ENCODE measurements at regions not wholly inside any gene's neighbourhood (a gene's known extent, or its start where the extent isn't known, plus 50 kb on each side); places are given as distances from the start of the nearest gene placed in this dataset.

GRCh38 chr2:22832196-22832595, 552.8 kb upstream of the KLHL29 start:
- DNase-seq (ENCODE audit: low read depth) = no peak

- DNase-seq (ENCODE audit: low read depth) = no peak
Observed at GRCh38 chr2:22838461-22838860, 546.5 kb upstream of the KLHL29 start.

- DNase-seq (ENCODE audit: low read depth) = no peak
Observed at GRCh38 chr2:22842205-22842869, 542.6 kb upstream of the KLHL29 start.

GRCh38 chr2:22843919-22844537, 541.0 kb upstream of the KLHL29 start:
- DNase-seq (ENCODE audit: low read depth) = no peak

GRCh38 chr2:22850310-22850709, 534.7 kb upstream of the KLHL29 start:
- no peak for DNase-seq (ENCODE audit: low read depth)

DNA sequence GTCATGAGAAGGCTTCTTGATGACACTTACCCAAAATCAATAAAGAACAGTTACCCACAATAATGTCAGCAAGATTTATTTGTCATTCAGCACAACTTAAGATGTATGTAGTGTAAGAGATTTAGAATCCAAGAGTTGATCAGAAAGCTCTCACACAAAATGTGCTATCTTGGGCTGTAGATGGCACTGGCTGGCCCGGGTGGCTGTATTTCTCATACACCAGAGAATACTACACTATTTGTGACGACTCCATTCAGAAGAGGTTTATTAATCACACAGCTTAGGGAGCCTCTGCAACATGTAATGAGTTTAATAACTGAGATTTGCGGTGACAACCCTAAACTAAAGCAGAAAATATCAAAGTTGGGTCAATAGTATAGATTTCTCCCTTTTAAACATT, 530.4 kb upstream of the KLHL29 start:
- DNase-seq (ENCODE audit: low read depth) = no peak

GRCh38 chr2:22855081-22855480, 529.9 kb upstream of the KLHL29 start:
- DNase-seq (ENCODE audit: low read depth) = no peak

GRCh38 chr2:22855761-22856184, 529.2 kb upstream of the KLHL29 start:
- DNase-seq (ENCODE audit: low read depth) = no peak

GRCh38 chr2:22867973-22868372, 517.0 kb upstream of the KLHL29 start:
- no peak for DNase-seq (ENCODE audit: low read depth)

GRCh38 chr2:22878121-22878520, 506.9 kb upstream of the KLHL29 start:
- no peak for DNase-seq (ENCODE audit: low read depth)

GRCh38 chr2:22879009-22879863, 505.7 kb upstream of the KLHL29 start:
- no peak for DNase-seq (ENCODE audit: low read depth)

GRCh38 chr2:22880161-22880560, 504.8 kb upstream of the KLHL29 start:
- no peak for DNase-seq (ENCODE audit: low read depth)

- no peak for DNase-seq (ENCODE audit: low read depth)
Observed at GRCh38 chr2:22882011-22882410, 503.0 kb upstream of the KLHL29 start.

GRCh38 chr2:22882643-22883042, 502.3 kb upstream of the KLHL29 start:
- no peak for DNase-seq (ENCODE audit: low read depth)

GRCh38 chr2:22883054-22883453, 501.9 kb upstream of the KLHL29 start:
- no peak for DNase-seq (ENCODE audit: low read depth)

- DNase-seq (ENCODE audit: low read depth) = no peak
Observed at GRCh38 chr2:22885245-22885644, 499.7 kb upstream of the KLHL29 start.

GRCh38 chr2:22887426-22887825, 497.6 kb upstream of the KLHL29 start:
- no peak for DNase-seq (ENCODE audit: low read depth)

- no peak for DNase-seq (ENCODE audit: low read depth)
Observed at GRCh38 chr2:22887845-22888244, 497.1 kb upstream of the KLHL29 start.

- no peak for DNase-seq (ENCODE audit: low read depth)
Observed at GRCh38 chr2:22890132-22890531, 494.8 kb upstream of the KLHL29 start.

DNA sequence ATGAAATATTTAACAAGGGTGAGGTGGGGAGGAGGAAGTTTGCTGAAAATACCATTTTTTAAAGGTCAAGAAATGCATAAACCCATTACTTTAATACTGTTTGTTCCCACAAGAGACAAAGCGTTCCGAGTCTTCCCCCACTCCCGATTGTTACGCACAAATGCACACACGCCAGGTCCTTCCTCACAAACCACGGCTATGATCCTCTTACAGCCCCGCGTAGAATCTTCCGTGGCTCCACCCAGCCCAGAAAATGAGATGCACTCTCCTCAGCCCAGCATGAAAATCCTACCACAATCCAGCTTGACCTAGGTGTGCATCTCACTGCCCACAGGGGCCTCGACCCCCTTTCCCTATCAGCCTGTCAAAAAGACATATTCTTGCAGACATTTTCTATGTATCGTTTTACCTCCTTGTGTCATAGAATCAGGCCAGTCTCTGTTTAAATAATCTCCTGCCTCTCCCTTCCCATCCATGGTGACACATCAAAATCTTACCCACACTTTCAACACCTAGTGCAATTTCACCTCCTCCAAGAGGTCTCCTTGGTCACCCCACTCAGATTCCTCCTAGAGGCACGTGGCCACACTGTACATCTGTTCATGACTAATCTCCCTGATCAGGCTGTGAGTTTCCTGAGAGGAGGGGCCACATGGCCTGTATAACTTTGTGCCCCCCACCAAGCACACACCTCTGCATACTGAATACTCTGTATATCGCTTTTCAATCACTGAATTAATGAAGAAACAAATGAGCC, 491.0 kb upstream of the KLHL29 start:
- DNase-seq (ENCODE audit: low read depth) = no peak

DNA sequence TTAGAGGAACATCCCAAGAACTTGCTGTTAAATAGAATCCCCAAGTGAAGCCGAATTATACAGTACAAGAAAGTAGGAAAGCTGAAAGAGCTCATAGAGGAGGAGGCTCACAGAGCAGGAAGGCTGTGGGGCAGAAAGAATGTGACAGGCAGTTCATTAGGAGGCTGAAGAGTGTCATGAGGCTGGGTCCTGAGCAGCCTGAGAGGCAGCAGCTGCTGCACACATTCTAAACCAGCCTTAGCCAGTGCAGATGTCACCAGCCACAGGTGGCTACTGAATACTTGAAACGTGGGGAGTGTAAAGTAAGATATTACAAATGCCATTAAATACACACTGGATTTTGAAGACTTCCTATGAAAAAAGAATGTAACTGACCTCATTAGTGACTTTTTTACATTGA, 490.2 kb upstream of the KLHL29 start:
- DNase-seq (ENCODE audit: low read depth) = no peak

GRCh38 chr2:22897428-22897827, 487.6 kb upstream of the KLHL29 start:
- no peak for DNase-seq (ENCODE audit: low read depth)

All from stimulated activated CD8-positive, alpha-beta memory T cell treated with anti-CD3 and anti-CD28 coated beads, Interleukin-15, amount 100 ng/mL, for 24 hours (primary cell).